HepG2 (cell line): ENCODE measurements at regions not wholly inside any gene's neighbourhood (a gene's known extent, or its start where the extent isn't known, plus 50 kb on each side); places are given as distances from the start of the nearest gene placed in this dataset.

Experiments
- ATAC-seq: fragments of 200-7000 bp; cut with Tn5 transposase; 3 replicates; pipeline ENCODE4 v1.9.1; 2020; ENCODE audit warnings: mild to moderate bottlenecking, moderate library complexity
- BruUV-seq: library from RNA; stranded (reverse); fragments of 400-500 nt; replicated peaks from 2 replicates; lab custom pipeline; 2021; lab: Mats Ljungman, UMichigan
- CTCF ChIA-PET: fragments of 300-600 bp; formaldehyde crosslinking; extraction: SDS; loops from one replicate; lab custom pipeline; 2021; ENCODE audit warnings: low total read pairs, inconsistent platforms, low intra/inter-chr PET ratio; lab: Yijun Ruan, JAX
- POLR2A ChIA-PET: fragments of 350-600 bp; sonication (Branson Sonifier 250); formaldehyde crosslinking; loops from one replicate; lab custom pipeline; 2020; ENCODE audit warnings: antibody characterized with exemption, inconsistent platforms; lab: Yijun Ruan, JAX
- DNase-seq: peaks from one replicate; pipeline ENCODE4 v3.0.0-alpha.2; 2015; ENCODE audit warnings: low spot score
- FAIRE-seq: peaks from 3 replicates; lab custom pipeline; 2011; peaks lifted over from hg19 to GRCh38; lab: Jason Lieb, UNC
- H2AFZ ChIP-seq: one replicate; pipeline ENCODE4 v1.6.1; 2011; ENCODE audit warnings: low read length, inconsistent platforms
- H3K27ac ChIP-seq: fragments of 300-600 bp; 3 replicates; pipeline ENCODE4 v1.8.0; 2011; ENCODE audit warnings: mixed run types, mild to moderate bottlenecking, mixed read lengths, low read length, inconsistent platforms; ENCODE audit not compliant: insufficient read depth; ENCODE audit errors: extremely low read length
- H3K27me3 ChIP-seq, 2 experiments: fragments of 200-600 bp in 1 of 2; 2 replicates in 1 of 2; 3 replicates in 1 of 2; pipeline versions ENCODE4 v1.6.0 to v1.8.0; 2011; ENCODE audit warnings: low read length in 2 of 2, mild to moderate bottlenecking in 2 of 2, moderate library complexity in 2 of 2, inconsistent platforms in 1 of 2; ENCODE audit not compliant: insufficient read depth in 2 of 2, control insufficient read depth in 1 of 2
- H3K36me3 ChIP-seq, 2 experiments: fragments of 200-600 bp in 1 of 2; replicated peaks in 1 of 2; 2 replicates in 1 of 2; 3 replicates in 1 of 2; pipeline versions ENCODE4 v1.5.1 to v1.8.0; 2011; ENCODE audit warnings: low read length in 2 of 2, inconsistent platforms in 1 of 2; ENCODE audit not compliant: insufficient read depth in 2 of 2, control insufficient read depth in 1 of 2
- H3K4me1 ChIP-seq: 2 replicates; pipeline ENCODE4 v1.5.1; 2012; ENCODE audit warnings: low read length, inconsistent platforms; ENCODE audit not compliant: insufficient read depth
- H3K4me2 ChIP-seq: 2 replicates; pipeline ENCODE4 v1.6.0; 2011; ENCODE audit warnings: low read depth, low read length, inconsistent platforms
- H3K4me3 ChIP-seq, 3 experiments: fragments of 200-600 bp in 1 of 3; sonication (generic), shearing (Covaris generic) in 1 of 3; replicated peaks in 1 of 3; 2 replicates each; pipeline ENCODE4 v1.5.1; 2011 to 2016; ENCODE audit warnings: low read length in 3 of 3, inconsistent platforms in 2 of 3, low read depth in 2 of 3, mild to moderate bottlenecking in 2 of 3, control low read depth in 1 of 3, mixed read lengths in 1 of 3; ENCODE audit not compliant: insufficient read depth in 1 of 3
- H3K79me2 ChIP-seq: one replicate; pipeline ENCODE4 v1.6.1; 2011; ENCODE audit warnings: low read length, inconsistent platforms; ENCODE audit not compliant: insufficient read depth
- H3K9ac ChIP-seq: 2 replicates; pipeline ENCODE4 v1.6.0; 2011; ENCODE audit warnings: mild to moderate bottlenecking, low read depth, low read length, inconsistent platforms; ENCODE audit not compliant: insufficient read depth
- H3K9me3 ChIP-seq: 2 replicates; pipeline ENCODE4 v1.5.1; 2012; ENCODE audit warnings: mild to moderate bottlenecking, low read length
- H4K20me1 ChIP-seq: 2 replicates; pipeline ENCODE4 v1.6.0; 2011; ENCODE audit warnings: inconsistent platforms, mild to moderate bottlenecking, low read length, moderate library complexity; ENCODE audit not compliant: insufficient read depth
- CREM ChIP-seq, 2 experiments: sonication (generic) in 1 of 2; formaldehyde crosslinking in 1 of 2; IDR thresholded peaks; 2 replicates each; pipeline versions ENCODE4 v1.4.0 to v1.6.1; 2016 to 2020; ENCODE audit warnings: antibody characterized with exemption in 1 of 2, mild to moderate bottlenecking in 1 of 2, missing genetic modification reagents in 1 of 2
- HMG20A ChIP-seq: IDR thresholded peaks from 2 replicates; pipeline ENCODE4 v1.6.1; 2016; ENCODE audit warnings: borderline replicate concordance
- MED1 ChIP-seq: sonication (generic); formaldehyde crosslinking; IDR thresholded peaks from 2 replicates; pipeline ENCODE4 v1.4.0; 2020; ENCODE audit warnings: missing genetic modification reagents
- POLR2A ChIP-seq, 2 experiments: IDR thresholded peaks; 2 replicates each; pipeline ENCODE4 v1.6.1; 2011; ENCODE audit warnings: low read depth in 2 of 2, low read length in 2 of 2, mild to moderate bottlenecking in 1 of 2, moderate library complexity in 1 of 2; ENCODE audit not compliant: insufficient read depth in 1 of 2
- SAFB2 ChIP-seq: sonication (generic); formaldehyde crosslinking; IDR thresholded peaks from 2 replicates; pipeline ENCODE4 v1.5.1; 2020; ENCODE audit warnings: missing genetic modification reagents, low read depth, mild to moderate bottlenecking, borderline replicate concordance
- SIN3A ChIP-seq: IDR thresholded peaks from 2 replicates; pipeline ENCODE4 v1.6.1; 2011; ENCODE audit warnings: low read depth, mild to moderate bottlenecking, control low read depth, low read length, borderline replicate concordance
- ZNF234 ChIP-seq: sonication (generic); formaldehyde crosslinking; conservative IDR thresholded peaks from 2 replicates; pipeline ENCODE4 v1.5.1; 2020; ENCODE audit warnings: mild to moderate bottlenecking, missing genetic modification reagents
- ZNF329 ChIP-seq: sonication (generic); formaldehyde crosslinking; IDR thresholded peaks from 2 replicates; pipeline ENCODE4 v1.9.0; 2021; ENCODE audit warnings: low read depth, mild to moderate bottlenecking, missing genetic modification reagents
- ZNF343 ChIP-seq: sonication (generic); formaldehyde crosslinking; IDR thresholded peaks from 2 replicates; pipeline ENCODE4 v1.4.0; 2020; ENCODE audit warnings: mild to moderate bottlenecking, missing genetic modification reagents
- ZNF644 ChIP-seq: IDR thresholded peaks from 2 replicates; pipeline ENCODE4 v1.6.1; 2016; ENCODE audit warnings: low read depth
- WGBS: methylation state at CpG from one replicate; pipeline ENCODE4 v1.1.6; 2017; ENCODE audit warnings: low lambda C conversion rate; 5-methylcytosine and 5-hydroxymethylcytosine counted together
- in situ Hi-C: cut with HindIII; loops from 2 replicates; pipeline ENCODE4 v1.10.0; 2017; ENCODE audit warnings: low pct_unique_long_range_greater_than_20kb; ENCODE audit not compliant: extremely low pct_ligation_motif_present
- intact Hi-C: fragments of 100-400 bp; cut with micrococcal nuclease; formaldehyde crosslinking; loops from one replicate; pipeline ENCODE4 v1.10.0; 2022; ENCODE audit not compliant: unreplicated experiment
- TF ChIP-seq, protein P1 (sequence below): IDR thresholded peaks from 2 replicates; pipeline ENCODE4 v1.6.1; 2016; ENCODE audit warnings: low read depth, control low read depth
- TF ChIP-seq, protein P2 (sequence below): sonication (generic); formaldehyde crosslinking; IDR thresholded peaks from 2 replicates; pipeline ENCODE4 v1.4.0; 2020; ENCODE audit warnings: missing genetic modification reagents, borderline replicate concordance
- TF ChIP-seq, protein P3 (sequence below): IDR thresholded peaks from 2 replicates; pipeline ENCODE4 v1.6.1; 2016; ENCODE audit warnings: low read depth
- TF ChIP-seq, protein P4 (sequence below): sonication (generic); formaldehyde crosslinking; IDR thresholded peaks from 2 replicates; pipeline ENCODE4 v1.4.0; 2020; ENCODE audit warnings: missing genetic modification reagents, low read depth, mild to moderate bottlenecking, borderline replicate concordance

DNA sequence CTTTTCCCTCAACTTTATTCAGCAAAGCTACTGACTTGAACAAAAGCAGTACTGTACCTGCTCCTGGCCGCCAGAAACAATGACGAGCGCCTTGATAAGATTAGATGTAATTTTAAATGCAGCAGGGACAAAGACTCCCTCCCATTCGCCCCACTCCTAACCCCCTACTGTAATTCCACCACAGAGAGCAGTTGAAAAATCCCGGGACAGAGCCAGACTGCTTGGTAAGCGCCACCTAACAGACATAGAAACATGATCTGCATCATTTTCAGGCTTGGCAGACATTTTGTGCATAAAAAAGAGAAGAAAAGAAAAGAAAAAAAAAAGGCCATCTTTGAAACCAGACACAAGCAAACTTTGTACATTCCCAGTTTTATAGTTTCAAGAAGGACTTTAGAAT is 81.9 kb downstream of the ISL1 start:
- ATAC-seq (no peak), DNase-seq (no peak), FAIRE-seq (no peak)
- WGBS = 3% methylated on average over 6 of the region's 6 CpGs
- H3K27ac ChIP-seq = no peak overlapping the region
- H2AFZ ChIP-seq = no peak overlapping the region
- H3K9me3 ChIP-seq = no peaks in the 10 kb centered on the region
- no peaks in the 10 kb centered on the region for H4K20me1 ChIP-seq
- H3K79me2 ChIP-seq = no peaks in the 10 kb centered on the region
- CTCF ChIA-PET = no interaction called here
- H3K27me3 ChIP-seq = no peaks in the 10 kb centered on the region
- H3K4me2 ChIP-seq = no peak overlapping the region
- POLR2A ChIA-PET = no interaction called here
- TF ChIP-seq ZNF234 (no peak), ZNF343 (CRISPR knock-in tag) (no peak), ZNF329 (CRISPR knock-in tag) (no peak), MED1 (CRISPR knock-in tag) (no peak), ZNF644 (no peak), CREM (IDR thresholded peaks at IDR 0.05) (no peak), CREM (CRISPR knock-in tag; IDR thresholded peaks at IDR 0.05) (no peak), HMG20A (no peak), SAFB2 (no peak), POLR2A (IDR thresholded peaks at IDR 0.05; ENCODE audit: insufficient read depth in 1 of 2, low read depth in 2 of 2, low read length in 2 of 2) (no peak), SIN3A (no peak)
- TF ChIP-seq, protein P1, sequence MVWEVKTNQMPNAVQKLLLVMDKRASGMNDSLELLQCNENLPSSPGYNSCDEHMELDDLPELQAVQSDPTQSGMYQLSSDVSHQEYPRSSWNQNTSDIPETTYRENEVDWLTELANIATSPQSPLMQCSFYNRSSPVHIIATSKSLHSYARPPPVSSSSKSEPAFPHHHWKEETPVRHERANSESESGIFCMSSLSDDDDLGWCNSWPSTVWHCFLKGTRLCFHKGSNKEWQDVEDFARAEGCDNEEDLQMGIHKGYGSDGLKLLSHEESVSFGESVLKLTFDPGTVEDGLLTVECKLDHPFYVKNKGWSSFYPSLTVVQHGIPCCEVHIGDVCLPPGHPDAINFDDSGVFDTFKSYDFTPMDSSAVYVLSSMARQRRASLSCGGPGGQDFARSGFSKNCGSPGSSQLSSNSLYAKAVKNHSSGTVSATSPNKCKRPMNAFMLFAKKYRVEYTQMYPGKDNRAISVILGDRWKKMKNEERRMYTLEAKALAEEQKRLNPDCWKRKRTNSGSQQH = no peak
- TF ChIP-seq, protein P2, sequence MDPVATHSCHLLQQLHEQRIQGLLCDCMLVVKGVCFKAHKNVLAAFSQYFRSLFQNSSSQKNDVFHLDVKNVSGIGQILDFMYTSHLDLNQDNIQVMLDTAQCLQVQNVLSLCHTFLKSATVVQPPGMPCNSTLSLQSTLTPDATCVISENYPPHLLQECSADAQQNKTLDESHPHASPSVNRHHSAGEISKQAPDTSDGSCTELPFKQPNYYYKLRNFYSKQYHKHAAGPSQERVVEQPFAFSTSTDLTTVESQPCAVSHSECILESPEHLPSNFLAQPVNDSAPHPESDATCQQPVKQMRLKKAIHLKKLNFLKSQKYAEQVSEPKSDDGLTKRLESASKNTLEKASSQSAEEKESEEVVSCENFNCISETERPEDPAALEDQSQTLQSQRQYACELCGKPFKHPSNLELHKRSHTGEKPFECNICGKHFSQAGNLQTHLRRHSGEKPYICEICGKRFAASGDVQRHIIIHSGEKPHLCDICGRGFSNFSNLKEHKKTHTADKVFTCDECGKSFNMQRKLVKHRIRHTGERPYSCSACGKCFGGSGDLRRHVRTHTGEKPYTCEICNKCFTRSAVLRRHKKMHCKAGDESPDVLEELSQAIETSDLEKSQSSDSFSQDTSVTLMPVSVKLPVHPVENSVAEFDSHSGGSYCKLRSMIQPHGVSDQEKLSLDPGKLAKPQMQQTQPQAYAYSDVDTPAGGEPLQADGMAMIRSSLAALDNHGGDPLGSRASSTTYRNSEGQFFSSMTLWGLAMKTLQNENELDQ (CRISPR knock-in tag) = no peak
- TF ChIP-seq, protein P3, sequence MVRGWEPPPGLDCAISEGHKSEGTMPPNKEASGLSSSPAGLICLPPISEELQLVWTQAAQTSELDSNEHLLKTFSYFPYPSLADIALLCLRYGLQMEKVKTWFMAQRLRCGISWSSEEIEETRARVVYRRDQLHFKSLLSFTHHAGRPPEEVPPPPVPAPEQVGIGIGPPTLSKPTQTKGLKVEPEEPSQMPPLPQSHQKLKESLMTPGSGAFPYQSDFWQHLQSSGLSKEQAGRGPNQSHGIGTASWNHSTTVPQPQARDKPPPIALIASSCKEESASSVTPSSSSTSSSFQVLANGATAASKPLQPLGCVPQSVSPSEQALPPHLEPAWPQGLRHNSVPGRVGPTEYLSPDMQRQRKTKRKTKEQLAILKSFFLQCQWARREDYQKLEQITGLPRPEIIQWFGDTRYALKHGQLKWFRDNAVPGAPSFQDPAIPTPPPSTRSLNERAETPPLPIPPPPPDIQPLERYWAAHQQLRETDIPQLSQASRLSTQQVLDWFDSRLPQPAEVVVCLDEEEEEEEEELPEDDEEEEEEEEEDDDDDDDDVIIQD (CRISPR knock-in tag) = no peak
- TF ChIP-seq, protein P4, sequence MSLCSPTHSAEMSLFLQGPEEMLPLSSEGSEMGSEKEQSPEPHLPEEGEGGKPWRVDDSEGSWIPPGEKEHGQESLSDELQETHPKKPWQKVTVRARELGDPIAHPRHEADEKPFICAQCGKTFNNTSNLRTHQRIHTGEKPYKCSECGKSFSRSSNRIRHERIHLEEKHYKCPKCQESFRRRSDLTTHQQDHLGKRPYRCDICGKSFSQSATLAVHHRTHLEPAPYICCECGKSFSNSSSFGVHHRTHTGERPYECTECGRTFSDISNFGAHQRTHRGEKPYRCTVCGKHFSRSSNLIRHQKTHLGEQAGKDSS = no peak
- no TSS peak for BruUV-seq
- no peak overlapping the region for H3K9ac ChIP-seq
- intact Hi-C loops = no loop called here
- no peaks in the 10 kb centered on the region for H3K36me3 ChIP-seq
- in situ Hi-C loops = no loop called here
- no peaks in the 10 kb centered on the region for H3K4me1 ChIP-seq
- H3K4me3 ChIP-seq = no peak overlapping the region
